Upper lobe of left lung (tissue), 6 donors: ENCODE measurements at regions not wholly inside any gene's neighbourhood (a gene's known extent, or its start where the extent isn't known, plus 50 kb on each side); places are given as distances from the start of the nearest gene placed in this dataset.

Experiments
- ATAC-seq, 2 donors: fragments of 200-7000 bp; cut with Tn5 transposase; one replicate each; pipeline ENCODE4 v1.9.1; 2022; ENCODE audit warnings: mild to moderate bottlenecking in 2 of 2, moderate library complexity in 2 of 2; ENCODE audit not compliant: low FRiP score in 2 of 2
- DNase-seq, 2 donors: peaks; one replicate each; pipeline ENCODE4 v3.0.0-alpha.2; 2019 to 2020
- H3K27ac ChIP-seq, 4 donors: fragments of 200-600 bp; sonication (generic); one replicate each; pipeline ENCODE4 v1.5.1; 2016 to 2019
- H3K27me3 ChIP-seq, 4 donors: fragments of 200-600 bp; sonication (generic); one replicate each; pipeline ENCODE4 v1.5.1; 2017 to 2019
- H3K36me3 ChIP-seq, 4 donors: fragments of 200-600 bp; sonication (generic); one replicate each; pipeline ENCODE4 v1.5.1; 2016 to 2019
- H3K4me1 ChIP-seq, 4 donors: fragments of 200-600 bp; sonication (generic); one replicate each; pipeline ENCODE4 v1.5.1; 2018 to 2019
- H3K4me3 ChIP-seq, 4 donors: fragments of 200-600 bp; sonication (generic); one replicate each; pipeline ENCODE4 v1.5.1; 2017 to 2019; ENCODE audit warnings: mild to moderate bottlenecking in 2 of 4, moderate library complexity in 1 of 4
- H3K9me3 ChIP-seq, 4 donors: fragments of 200-600 bp; sonication (generic); one replicate each; pipeline ENCODE4 v1.5.1; 2018 to 2019
- EP300 ChIP-seq, 4 donors: sonication (generic); formaldehyde crosslinking; IDR thresholded peaks; one replicate each; pipeline ENCODE4 v1.5.1; 2017; ENCODE audit warnings: antibody characterized with exemption in 4 of 4, control low read depth in 2 of 4
- POLR2A ChIP-seq, 4 donors: fragments of 450-650 bp; IDR thresholded peaks; one replicate each; pipeline ENCODE4 v1.5.1; 2016 to 2017; ENCODE audit warnings: antibody characterized with exemption in 4 of 4, mild to moderate bottlenecking in 2 of 4
- POLR2AphosphoS5 ChIP-seq, 2 donors: sonication (generic); formaldehyde crosslinking; IDR thresholded peaks; one replicate each; pipeline ENCODE4 v1.5.1; 2017; ENCODE audit warnings: antibody characterized with exemption in 2 of 2
- WGBS, 2 donors: methylation state at CpG; one replicate each; pipeline ENCODE4 v1.1.5; 2017 to 2018; 5-methylcytosine and 5-hydroxymethylcytosine counted together
- TF ChIP-seq, protein P1 (sequence below), 6 experiments: fragments of 450-650 bp in 4 of 6; fragments of 200-600 bp in 2 of 6; sonication (generic) in 2 of 6; IDR thresholded peaks; one replicate each; pipeline ENCODE4 v1.5.1; 2016 to 2019; ENCODE audit warnings: antibody characterized with exemption in 6 of 6
- donor health status: DM: no; HTN: no; CAD: no; lungs with moderate emphysema.
- donor health status: DM: no; HTN: yes; CAD: no; lungs with severe emphysema.

GRCh38 chr11:127074151-127074761, 73.7 kb upstream of the KIRREL3 start:
- TF ChIP-seq POLR2A (IDR thresholded peaks at IDR 0.05) (no peak), EP300 (IDR thresholded peaks at IDR 0.05) (no peak), POLR2AphosphoS5 (IDR thresholded peaks at IDR 0.05) (no peak)
- TF ChIP-seq, protein P1, sequence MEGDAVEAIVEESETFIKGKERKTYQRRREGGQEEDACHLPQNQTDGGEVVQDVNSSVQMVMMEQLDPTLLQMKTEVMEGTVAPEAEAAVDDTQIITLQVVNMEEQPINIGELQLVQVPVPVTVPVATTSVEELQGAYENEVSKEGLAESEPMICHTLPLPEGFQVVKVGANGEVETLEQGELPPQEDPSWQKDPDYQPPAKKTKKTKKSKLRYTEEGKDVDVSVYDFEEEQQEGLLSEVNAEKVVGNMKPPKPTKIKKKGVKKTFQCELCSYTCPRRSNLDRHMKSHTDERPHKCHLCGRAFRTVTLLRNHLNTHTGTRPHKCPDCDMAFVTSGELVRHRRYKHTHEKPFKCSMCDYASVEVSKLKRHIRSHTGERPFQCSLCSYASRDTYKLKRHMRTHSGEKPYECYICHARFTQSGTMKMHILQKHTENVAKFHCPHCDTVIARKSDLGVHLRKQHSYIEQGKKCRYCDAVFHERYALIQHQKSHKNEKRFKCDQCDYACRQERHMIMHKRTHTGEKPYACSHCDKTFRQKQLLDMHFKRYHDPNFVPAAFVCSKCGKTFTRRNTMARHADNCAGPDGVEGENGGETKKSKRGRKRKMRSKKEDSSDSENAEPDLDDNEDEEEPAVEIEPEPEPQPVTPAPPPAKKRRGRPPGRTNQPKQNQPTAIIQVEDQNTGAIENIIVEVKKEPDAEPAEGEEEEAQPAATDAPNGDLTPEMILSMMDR (IDR thresholded peaks at IDR 0.05) = no peak
- H3K4me1 ChIP-seq = no peaks in the 10 kb centered on the region
- no peaks in the 10 kb centered on the region for H3K36me3 ChIP-seq
- 59 to 60% methylated on average over 6 to 7 of the region's 7 CpGs for WGBS, 2 donors
- no peak overlapping the region for H3K27ac ChIP-seq
- no peak overlapping the region for H3K4me3 ChIP-seq
- DNase-seq (no peak), ATAC-seq (peak in 1 of 2 donors; percentile 39)
- no peaks in the 10 kb centered on the region for H3K27me3 ChIP-seq
- H3K9me3 ChIP-seq = no peaks in the 10 kb centered on the region

GRCh38 chr11:127073621-127074020, 73.1 kb upstream of the KIRREL3 start:
- H3K36me3 ChIP-seq = no peaks in the 10 kb centered on the region
- no peak for DNase-seq
- no peak overlapping the region for H3K27ac ChIP-seq
- WGBS, 2 donors = 64 to 69% methylated on average over 3 to 4 of the region's 4 CpGs
- no peak overlapping the region for H3K4me3 ChIP-seq
- no peaks in the 10 kb centered on the region for H3K4me1 ChIP-seq
- H3K9me3 ChIP-seq = no peaks in the 10 kb centered on the region
- ATAC-seq = no peak
- TF ChIP-seq POLR2A (IDR thresholded peaks at IDR 0.05) = no peak
- TF ChIP-seq, protein P1 (IDR thresholded peaks at IDR 0.05) = no peak
- TF ChIP-seq POLR2AphosphoS5 (IDR thresholded peaks at IDR 0.05) = no peak
- no peak for TF ChIP-seq EP300 (IDR thresholded peaks at IDR 0.05)
- no peaks in the 10 kb centered on the region for H3K27me3 ChIP-seq

DNA sequence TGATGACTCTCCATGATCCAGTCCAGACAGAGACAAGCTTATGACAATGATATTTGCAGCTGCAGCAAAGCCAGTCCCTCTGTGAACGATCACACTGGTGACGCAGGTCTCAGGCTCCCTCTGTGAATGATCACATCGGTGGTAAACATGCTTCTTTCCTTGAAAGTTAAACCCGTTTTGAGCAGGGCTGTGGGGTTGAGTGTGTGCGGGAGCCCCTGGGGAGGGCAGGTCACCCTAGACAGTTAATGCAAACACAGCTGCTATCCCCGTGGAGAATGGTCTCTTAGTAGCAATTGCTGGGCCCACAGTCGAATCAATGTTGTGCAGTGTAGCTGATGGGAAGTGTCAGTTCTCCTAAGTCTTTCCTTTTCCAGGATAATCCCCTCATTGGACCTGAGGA, 71.0 kb upstream of the KIRREL3 start:
- TF ChIP-seq POLR2A (IDR thresholded peaks at IDR 0.05) = no peak
- no peak for TF ChIP-seq POLR2AphosphoS5 (IDR thresholded peaks at IDR 0.05)
- no peak for TF ChIP-seq EP300 (IDR thresholded peaks at IDR 0.05)
- TF ChIP-seq, protein P1 (IDR thresholded peaks at IDR 0.05) = no peak
- Histone ChIP-seq H3K27me3 (no peaks in the 10 kb centered on the region), H3K4me3 (no peak overlapping the region), H3K4me1 (no peaks in the 10 kb centered on the region), H3K9me3 (no peaks in the 10 kb centered on the region), H3K27ac (no peak overlapping the region), H3K36me3 (no peaks in the 10 kb centered on the region)
- WGBS, 2 donors = 57 to 69% methylated on average over 6 to 7 of the region's 7 CpGs
- ATAC-seq (peak in 1 of 2 donors; percentile 39), DNase-seq (no peak)

DNA sequence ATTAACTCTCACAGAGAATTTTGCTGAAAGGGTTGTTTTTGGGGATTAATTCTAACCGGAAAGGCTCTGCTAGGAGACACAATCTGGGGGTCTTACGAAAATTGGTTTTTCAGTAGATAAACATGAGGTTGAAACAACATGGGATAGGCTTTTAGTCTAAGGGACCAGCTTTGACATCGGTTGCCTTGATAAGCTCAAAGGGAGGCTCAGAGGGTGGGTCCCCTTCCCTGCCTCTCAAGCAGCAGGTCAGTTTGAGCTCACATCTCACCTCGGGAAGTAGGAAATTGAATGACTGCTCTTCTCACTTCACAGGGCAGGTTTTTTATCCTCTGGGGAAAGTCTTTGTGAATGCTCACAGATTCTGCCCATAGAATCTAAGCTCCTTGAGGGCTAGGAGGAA, 70.2 kb upstream of the KIRREL3 start:
- H3K27me3 ChIP-seq = no peaks in the 10 kb centered on the region
- no peak overlapping the region for H3K27ac ChIP-seq
- TF ChIP-seq EP300 (IDR thresholded peaks at IDR 0.05) (no peak), POLR2A (IDR thresholded peaks at IDR 0.05) (no peak), POLR2AphosphoS5 (IDR thresholded peaks at IDR 0.05) (no peak)
- TF ChIP-seq, protein P1 (IDR thresholded peaks at IDR 0.05) = no peak
- H3K4me3 ChIP-seq = no peak overlapping the region
- H3K36me3 ChIP-seq = no peaks in the 10 kb centered on the region
- 87 to 94% methylated on average over 3 to 4 of the region's 4 CpGs for whole genome bisulfite sequencing, 2 donors
- H3K4me1 ChIP-seq = no peaks in the 10 kb centered on the region
- DNase-seq = no peak
- no peak for ATAC-seq
- no peaks in the 10 kb centered on the region for H3K9me3 ChIP-seq

DNA sequence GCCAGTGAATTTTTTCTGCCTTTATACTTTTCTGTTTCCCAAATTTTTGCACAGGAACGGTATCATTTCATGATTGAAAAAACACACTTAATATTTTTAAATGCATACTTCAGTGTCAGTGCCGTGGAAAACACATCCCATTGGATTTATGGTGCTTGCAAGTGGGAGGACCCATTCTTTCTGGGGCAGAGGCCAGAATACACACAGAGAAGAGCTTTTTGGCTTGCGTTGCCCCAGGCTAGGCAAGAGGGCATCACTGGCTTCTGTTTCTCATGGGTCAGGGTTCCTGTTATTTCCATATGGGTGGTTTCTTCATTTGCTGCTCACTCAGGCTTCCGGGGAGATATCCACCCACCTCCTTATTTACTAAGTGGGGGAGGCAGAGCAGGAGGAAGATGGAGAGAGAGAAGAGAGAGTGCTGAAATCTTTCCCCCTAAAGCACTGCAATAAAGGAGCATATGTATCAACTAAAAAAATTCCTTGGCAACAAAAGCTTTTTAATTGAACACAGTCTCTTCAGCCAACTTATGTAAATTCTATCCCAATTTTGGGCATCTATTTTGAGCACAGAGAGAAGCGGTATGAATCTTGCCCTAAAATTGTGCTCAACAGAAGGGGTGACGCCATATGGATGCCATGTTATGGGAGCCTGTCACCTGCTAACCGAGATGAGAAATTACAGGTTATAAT, 66.0 kb upstream of the KIRREL3 start:
- no peak for ATAC-seq
- DNase-seq = no peak
- no peaks in the 10 kb centered on the region for H3K36me3 ChIP-seq
- no peaks in the 10 kb centered on the region for H3K9me3 ChIP-seq
- H3K4me1 ChIP-seq = no peaks in the 10 kb centered on the region
- no peaks in the 10 kb centered on the region for H3K27me3 ChIP-seq
- H3K4me3 ChIP-seq = no peak overlapping the region
- WGBS, 2 donors = 63 to 68% methylated on average over 7 of the region's 7 CpGs
- TF ChIP-seq, protein P1 (IDR thresholded peaks at IDR 0.05) = no peak
- H3K27ac ChIP-seq = no peak overlapping the region
